ENCODE measurements at regions not wholly inside any gene's neighbourhood (a gene's known extent, or its start where the extent isn't known, plus 50 kb on each side); places are given as distances from the start of the nearest gene placed in this dataset.
A peak's percentile ranks its signal among the peaks of the same experiment; 100 is the strongest.

DNA sequence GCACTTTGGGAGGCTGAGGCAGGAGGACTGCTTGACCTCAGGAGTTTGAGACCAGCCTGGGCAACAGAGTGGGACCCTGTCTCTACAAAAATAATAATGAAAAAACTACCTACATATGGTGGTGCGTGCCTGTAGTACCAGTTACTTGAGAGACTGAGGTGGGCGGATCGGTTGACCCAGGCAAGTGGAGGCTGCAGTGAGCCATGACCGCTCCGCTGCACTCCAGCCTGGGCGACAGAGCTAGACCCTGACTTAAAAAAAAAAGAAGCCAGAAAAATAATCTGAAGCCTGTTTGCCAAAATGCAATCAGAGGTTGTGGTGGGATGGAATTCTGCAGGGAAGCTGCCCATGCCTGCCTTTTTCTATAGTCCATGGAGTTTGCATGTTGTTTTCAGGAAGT is 50.4 kb upstream of the GGTA1 start:
- H3K9ac ChIP-seq (ENCODE audit: low read depth, low read length, poor library complexity, severe bottlenecking): no peak overlapping the region
- TF ChIP-seq, protein P1, sequence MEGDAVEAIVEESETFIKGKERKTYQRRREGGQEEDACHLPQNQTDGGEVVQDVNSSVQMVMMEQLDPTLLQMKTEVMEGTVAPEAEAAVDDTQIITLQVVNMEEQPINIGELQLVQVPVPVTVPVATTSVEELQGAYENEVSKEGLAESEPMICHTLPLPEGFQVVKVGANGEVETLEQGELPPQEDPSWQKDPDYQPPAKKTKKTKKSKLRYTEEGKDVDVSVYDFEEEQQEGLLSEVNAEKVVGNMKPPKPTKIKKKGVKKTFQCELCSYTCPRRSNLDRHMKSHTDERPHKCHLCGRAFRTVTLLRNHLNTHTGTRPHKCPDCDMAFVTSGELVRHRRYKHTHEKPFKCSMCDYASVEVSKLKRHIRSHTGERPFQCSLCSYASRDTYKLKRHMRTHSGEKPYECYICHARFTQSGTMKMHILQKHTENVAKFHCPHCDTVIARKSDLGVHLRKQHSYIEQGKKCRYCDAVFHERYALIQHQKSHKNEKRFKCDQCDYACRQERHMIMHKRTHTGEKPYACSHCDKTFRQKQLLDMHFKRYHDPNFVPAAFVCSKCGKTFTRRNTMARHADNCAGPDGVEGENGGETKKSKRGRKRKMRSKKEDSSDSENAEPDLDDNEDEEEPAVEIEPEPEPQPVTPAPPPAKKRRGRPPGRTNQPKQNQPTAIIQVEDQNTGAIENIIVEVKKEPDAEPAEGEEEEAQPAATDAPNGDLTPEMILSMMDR (conservative IDR thresholded peaks at IDR 0.05; ENCODE audit: low read length): no peak
- TF ChIP-seq EZH2phosphoT487 (IDR thresholded peaks at IDR 0.05; ENCODE audit: borderline replicate concordance): no peak
- H3K4me3 ChIP-seq (ENCODE audit: low read length, poor library complexity, severe bottlenecking): peak overlapping the region; percentile 2
- no peaks in the 10 kb centered on the region for H3K36me3 ChIP-seq (ENCODE audit: insufficient read depth, low read length)
- H3K4me2 ChIP-seq (ENCODE audit: low read depth, low read length, poor library complexity, severe bottlenecking): peak overlapping the region; percentile 48
- H3K79me2 ChIP-seq (ENCODE audit: insufficient read depth, low read length): no peaks in the 10 kb centered on the region
- H2AFZ ChIP-seq (ENCODE audit: low read length): no peak overlapping the region
- H3K27me3 ChIP-seq (ENCODE audit: insufficient read depth, low read length, poor library complexity, severe bottlenecking): no peaks in the 10 kb centered on the region
- peaks cover 10% of the 10 kb centered on the region for H3K4me1 ChIP-seq (ENCODE audit: insufficient read depth, low read length, poor library complexity, severe bottlenecking)
- no peaks in the 10 kb centered on the region for H3K9me2 ChIP-seq (replicated peaks; ENCODE audit: low read depth, low read length)
- no peaks in the 10 kb centered on the region for H4K20me1 ChIP-seq (ENCODE audit: insufficient read depth, low read length, poor library complexity, severe bottlenecking)
- no peaks in the 10 kb centered on the region for H3K9me3 ChIP-seq (ENCODE audit: insufficient read depth, low read depth, low read length)
- H3F3A ChIP-seq (ENCODE audit: low read depth): no peaks in the 10 kb centered on the region

- no peaks in the 10 kb centered on the region for H3K36me3 ChIP-seq (ENCODE audit: insufficient read depth, low read length)
- peak overlapping the region; percentile 2 for H3K4me3 ChIP-seq (ENCODE audit: low read length, poor library complexity, severe bottlenecking)
- TF ChIP-seq, protein P1 (conservative IDR thresholded peaks at IDR 0.05; ENCODE audit: low read length): peak; percentile 76
- TF ChIP-seq EZH2phosphoT487 (IDR thresholded peaks at IDR 0.05; ENCODE audit: borderline replicate concordance): no peak
- no peak overlapping the region for H3K9ac ChIP-seq (ENCODE audit: low read depth, low read length, poor library complexity, severe bottlenecking)
- H3F3A ChIP-seq (ENCODE audit: low read depth): no peaks in the 10 kb centered on the region
- no peaks in the 10 kb centered on the region for H4K20me1 ChIP-seq (ENCODE audit: insufficient read depth, low read length, poor library complexity, severe bottlenecking)
- no peaks in the 10 kb centered on the region for H3K9me3 ChIP-seq (ENCODE audit: insufficient read depth, low read depth, low read length)
- no peaks in the 10 kb centered on the region for H3K27me3 ChIP-seq (ENCODE audit: insufficient read depth, low read length, poor library complexity, severe bottlenecking)
- peaks cover 10% of the 10 kb centered on the region for H3K4me1 ChIP-seq (ENCODE audit: insufficient read depth, low read length, poor library complexity, severe bottlenecking)
- H3K4me2 ChIP-seq (ENCODE audit: low read depth, low read length, poor library complexity, severe bottlenecking): peak overlapping the region; percentile 48
- H3K9me2 ChIP-seq (replicated peaks; ENCODE audit: low read depth, low read length): no peaks in the 10 kb centered on the region
- no peak overlapping the region for H2AFZ ChIP-seq (ENCODE audit: low read length)
- H3K79me2 ChIP-seq (ENCODE audit: insufficient read depth, low read length): no peaks in the 10 kb centered on the region
Measured at GRCh38 chr9:121550569-121551512, 51.2 kb upstream of the GGTA1 start.

GRCh38 chr9:121551985-121552753 is 52.5 kb upstream of the GGTA1 start:
- H3F3A ChIP-seq (ENCODE audit: low read depth): no peaks in the 10 kb centered on the region
- H3K9ac ChIP-seq (ENCODE audit: low read depth, low read length, poor library complexity, severe bottlenecking): no peak overlapping the region
- H3K36me3 ChIP-seq (ENCODE audit: insufficient read depth, low read length): no peaks in the 10 kb centered on the region
- no peaks in the 10 kb centered on the region for H3K27me3 ChIP-seq (ENCODE audit: insufficient read depth, low read length, poor library complexity, severe bottlenecking)
- H2AFZ ChIP-seq (ENCODE audit: low read length): no peak overlapping the region
- H3K4me1 ChIP-seq (ENCODE audit: insufficient read depth, low read length, poor library complexity, severe bottlenecking): peaks cover 12% of the 10 kb centered on the region
- no peaks in the 10 kb centered on the region for H3K9me2 ChIP-seq (replicated peaks; ENCODE audit: low read depth, low read length)
- TF ChIP-seq, protein P1 (conservative IDR thresholded peaks at IDR 0.05; ENCODE audit: low read length): no peak
- TF ChIP-seq EZH2phosphoT487 (IDR thresholded peaks at IDR 0.05; ENCODE audit: borderline replicate concordance): no peak
- H3K4me3 ChIP-seq (ENCODE audit: low read length, poor library complexity, severe bottlenecking): no peak overlapping the region
- H3K79me2 ChIP-seq (ENCODE audit: insufficient read depth, low read length): no peaks in the 10 kb centered on the region
- H3K9me3 ChIP-seq (ENCODE audit: insufficient read depth, low read depth, low read length): no peaks in the 10 kb centered on the region
- no peaks in the 10 kb centered on the region for H4K20me1 ChIP-seq (ENCODE audit: insufficient read depth, low read length, poor library complexity, severe bottlenecking)
- H3K4me2 ChIP-seq (ENCODE audit: low read depth, low read length, poor library complexity, severe bottlenecking): no peak overlapping the region

Measured in Loucy (cell line).